Lower leg skin (tissue), 3 donors: ENCODE measurements at regions not wholly inside any gene's neighbourhood (a gene's known extent, or its start where the extent isn't known, plus 50 kb on each side); places are given as distances from the start of the nearest gene placed in this dataset.

Experiments
- CTCF ChIP-seq, 3 donors: fragments of 450-650 bp; IDR thresholded peaks; one replicate each; pipeline ENCODE4 v1.5.1; 2016; ENCODE audit warnings: antibody characterized with exemption in 3 of 3, mild to moderate bottlenecking in 3 of 3, moderate library complexity in 2 of 3
- POLR2A ChIP-seq, 2 donors: fragments of 450-650 bp; IDR thresholded peaks; one replicate each; pipeline ENCODE4 v1.6.1; 2016 to 2017; ENCODE audit warnings: antibody characterized with exemption in 2 of 2, mild to moderate bottlenecking in 1 of 2, moderate library complexity in 1 of 2

- TF ChIP-seq CTCF (IDR thresholded peaks at IDR 0.05) (no peak), POLR2A (IDR thresholded peaks at IDR 0.05) (no peak)
These were observed 98.6 kb upstream of the MAP4K3 start for GRCh38 chr2:39535636-39536185.
